DND-41 (cell line): ENCODE measurements at regions not wholly inside any gene's neighbourhood (a gene's known extent, or its start where the extent isn't known, plus 50 kb on each side); places are given as distances from the start of the nearest gene placed in this dataset.

ENCODE experiments used
- CTCF ChIP-seq: IDR thresholded peaks from 2 replicates; pipeline ENCODE4 v1.5.1; 2012; ENCODE audit warnings: borderline replicate concordance, low read length, moderate library complexity, mild to moderate bottlenecking; ENCODE audit not compliant: poor library complexity, severe bottlenecking; ENCODE audit errors: extremely low read depth
- EZH2 ChIP-seq: IDR thresholded peaks from 3 replicates; pipeline ENCODE4 v1.6.1; 2012; ENCODE audit warnings: borderline replicate concordance, low read depth, mild to moderate bottlenecking, moderate library complexity, low read length, inconsistent platforms; ENCODE audit not compliant: severe bottlenecking

GRCh38 chr16:72590151-72590937, 418.4 kb upstream of the PMFBP1 start:
- no peak for TF ChIP-seq CTCF
- TF ChIP-seq EZH2: no peak
